Pancreas (tissue), 10 donors: ENCODE measurements at regions not wholly inside any gene's neighbourhood (a gene's known extent, or its start where the extent isn't known, plus 50 kb on each side); places are given as distances from the start of the nearest gene placed in this dataset.

Source experiments
- ATAC-seq, 4 donors: fragments of 200-7000 bp; cut with Tn5 transposase; one replicate each; pipeline versions ENCODE4 v1.8.0 to v1.9.1; 2020; ENCODE audit warnings: mild to moderate bottlenecking in 4 of 4, moderate library complexity in 4 of 4
- DNase-seq, 6 donors: peaks; one replicate each; pipeline ENCODE4 v3.0.0-alpha.2; 2020
- FAIRE-seq: peaks from 2 replicates; lab custom pipeline; 2012; peaks lifted over from hg19 to GRCh38; lab: Jason Lieb, UNC
- H3K27ac ChIP-seq, 4 donors: fragments of 200-600 bp; sonication (generic); 1 replicate in 3 of 4; 2 replicates in 1 of 4; pipeline versions ENCODE4 v1.5.0 to v1.8.0; 2020
- H3K27me3 ChIP-seq, 4 donors: fragments of 200-600 bp; one replicate each; pipeline ENCODE4 v1.8.0; 2021
- H3K36me3 ChIP-seq, 3 donors: fragments of 200-600 bp; sonication (generic) in 1 of 3; one replicate each; pipeline versions ENCODE4 v1.5.0 to v1.8.0; 2020 to 2021
- H3K4me1 ChIP-seq, 3 donors: fragments of 200-600 bp; one replicate each; pipeline ENCODE4 v1.8.0; 2021
- H3K4me3 ChIP-seq, 4 donors: fragments of 200-600 bp; sonication (generic) in 2 of 4; one replicate each; pipeline versions ENCODE4 v1.5.0 to v1.8.0; 2020 to 2021
- H3K9me3 ChIP-seq, 4 donors: fragments of 200-600 bp; one replicate each; pipeline ENCODE4 v1.8.0; 2021
- CTCF ChIP-seq, 4 donors: fragments of 200-600 bp; sonication (generic) in 3 of 4; IDR thresholded peaks; one replicate each; pipeline versions ENCODE4 v1.5.0 to v1.8.0; 2021; ENCODE audit warnings: antibody characterized with exemption in 4 of 4
- WGBS, 2 donors: extraction: QIAGEN DNeasy Blood & Tissue Kit; methylation state at CpG; one replicate each; pipeline ENCODE4 v1.1.7; 2013; 5-methylcytosine and 5-hydroxymethylcytosine counted together
- intact Hi-C, 3 donors: fragments of 100-400 bp; cut with DNase I; formaldehyde crosslinking; loops; one replicate each; pipeline versions ENCODE4 v1.11.1 to v1.14.2; 2022
- donor health status: healthy with polysubstance abuse.
- donor health status: DM: no; HTN: no; CAD: no; lungs with moderate emphysema.
- donor health status: DM: no; HTN: no; CAD: no.
- donor health status: control.
- donor health status: control.
- donor health status: Bipolar disorder and iron deficiency.
- donor health status: DM: yes; HTN: yes; CAD: no.
- donor health status: DM: no; HTN: no; CAD: no.
- donor health status: DM: no; HTN: no; CAD: no.
- donor health status: DM: yes; HTN: yes; CAD: no.

DNA sequence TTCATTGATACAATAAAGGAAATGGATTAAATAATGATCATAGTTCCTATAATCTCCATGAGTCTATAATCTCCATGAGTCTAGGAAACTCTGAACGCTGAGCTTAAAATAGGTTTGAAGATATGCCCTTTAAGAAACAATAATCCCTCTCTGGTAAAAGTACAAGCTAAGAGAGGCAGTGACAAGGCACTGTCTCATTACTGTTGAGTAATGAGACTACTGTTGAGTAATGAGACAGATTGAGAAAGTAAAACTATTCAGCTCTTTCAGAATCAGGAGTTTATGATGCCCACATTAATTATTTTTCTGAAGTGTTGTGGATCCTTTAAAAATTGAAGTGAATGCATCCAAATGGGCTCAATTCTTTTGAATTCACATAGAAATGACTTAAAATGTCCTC lies 235.5 kb upstream of the THRB start:
- H3K27ac ChIP-seq: no peak overlapping the region
- 82 to 85% methylated on average over 1 of the region's 1 CpG for WGBS, 2 donors
- no peaks in the 10 kb centered on the region for H3K4me1 ChIP-seq
- no peaks in the 10 kb centered on the region for H3K9me3 ChIP-seq
- intact Hi-C loops: no loop called here
- ATAC-seq (no peak), FAIRE-seq (no peak), DNase-seq (no peak)
- no peak overlapping the region for H3K4me3 ChIP-seq
- H3K27me3 ChIP-seq: no peaks in the 10 kb centered on the region
- TF ChIP-seq CTCF (IDR thresholded peaks at IDR 0.05): no peak
- no peaks in the 10 kb centered on the region for H3K36me3 ChIP-seq

- H3K36me3 ChIP-seq: no peaks in the 10 kb centered on the region
- FAIRE-seq: no peak
- TF ChIP-seq CTCF (IDR thresholded peaks at IDR 0.05): no peak
- ATAC-seq: no peak
- no peaks in the 10 kb centered on the region for H3K4me1 ChIP-seq
- intact Hi-C loops: no loop called here
- no peak for DNase-seq
- no peak overlapping the region for H3K27ac ChIP-seq
- no peak overlapping the region for H3K4me3 ChIP-seq
- H3K9me3 ChIP-seq: no peaks in the 10 kb centered on the region
- H3K27me3 ChIP-seq: no peaks in the 10 kb centered on the region
These were observed 239.4 kb upstream of the THRB start for GRCh38 chr3:24734019-24734418.

GRCh38 chr3:24736701-24737100 lies 242.1 kb upstream of the THRB start:
- 55 to 57% methylated on average over 3 of the region's 3 CpGs for WGBS, 2 donors
- no peak for TF ChIP-seq CTCF (IDR thresholded peaks at IDR 0.05)

GRCh38 chr3:24740326-24740725 lies 245.7 kb upstream of the THRB start:
- Histone ChIP-seq H3K4me3 (no peak overlapping the region), H3K27me3 (no peaks in the 10 kb centered on the region), H3K9me3 (no peaks in the 10 kb centered on the region), H3K4me1 (no peaks in the 10 kb centered on the region), H3K27ac (no peak overlapping the region), H3K36me3 (no peaks in the 10 kb centered on the region)
- FAIRE-seq (no peak), ATAC-seq (no peak), DNase-seq (no peak)
- 76 to 81% methylated on average over 3 of the region's 3 CpGs for WGBS, 2 donors
- intact Hi-C loops: no loop called here
- TF ChIP-seq CTCF (IDR thresholded peaks at IDR 0.05): no peak

More at GRCh38 chr3:24736701-24737100, 242.1 kb upstream of the THRB start:
- no peak overlapping the region for H3K4me3 ChIP-seq
- intact Hi-C loops: no loop called here
- H3K36me3 ChIP-seq: no peaks in the 10 kb centered on the region
- H3K27ac ChIP-seq: no peak overlapping the region
- FAIRE-seq (no peak), DNase-seq (no peak), ATAC-seq (no peak)
- H3K4me1 ChIP-seq: no peaks in the 10 kb centered on the region
- H3K27me3 ChIP-seq: no peaks in the 10 kb centered on the region
- no peaks in the 10 kb centered on the region for H3K9me3 ChIP-seq

- intact Hi-C loops: no loop called here
- no peaks in the 10 kb centered on the region for H3K36me3 ChIP-seq
- TF ChIP-seq CTCF (IDR thresholded peaks at IDR 0.05): no peak
- ATAC-seq: no peak
- no peaks in the 10 kb centered on the region for H3K27me3 ChIP-seq
- H3K27ac ChIP-seq: no peak overlapping the region
- no peaks in the 10 kb centered on the region for H3K4me1 ChIP-seq
- no peak for FAIRE-seq
- whole genome bisulfite sequencing, 2 donors: 88 to 91% methylated on average over 2 of the region's 2 CpGs
- no peak for DNase-seq
- no peak overlapping the region for H3K4me3 ChIP-seq
- no peaks in the 10 kb centered on the region for H3K9me3 ChIP-seq
These were observed 246.9 kb upstream of the THRB start for GRCh38 chr3:24741506-24741905.
